B cell (primary cell): ENCODE measurements at regions not wholly inside any gene's neighbourhood (a gene's known extent, or its start where the extent isn't known, plus 50 kb on each side); places are given as distances from the start of the nearest gene placed in this dataset.

ENCODE experiments used
- ATAC-seq: fragments of 200-7000 bp; cut with Tn5 transposase; one replicate; pipeline ENCODE4 v1.10.0; 2021; ENCODE audit warnings: low read depth, mild to moderate bottlenecking, moderate number of reproducible peaks, moderate library complexity
- CTCF ChIA-PET: fragments of 350-600 bp; sonication (Branson Sonifier 250); formaldehyde crosslinking; loops from one replicate; lab custom pipeline; 2021; ENCODE audit warnings: antibody characterized with exemption, inconsistent platforms; lab: Charles Lee
- POLR2A ChIA-PET: fragments of 350-600 bp; sonication (Branson Sonifier 250); formaldehyde crosslinking; loops from one replicate; lab custom pipeline; 2021; ENCODE audit warnings: antibody characterized with exemption; lab: Charles Lee
- DNase-seq: peaks from one replicate; pipeline ENCODE4 v3.0.0; 2013
- H2AFZ ChIP-seq: 2 replicates; pipeline ENCODE4 v1.6.1; 2012; ENCODE audit warnings: mild to moderate bottlenecking, low read depth, low read length; ENCODE audit not compliant: insufficient read depth, poor library complexity, severe bottlenecking
- H3K27ac ChIP-seq, 2 donors: 1 replicate in 1 of 2; 2 replicates in 1 of 2; pipeline ENCODE4 v1.5.1; 2012 to 2013; ENCODE audit warnings: low read length in 2 of 2, mild to moderate bottlenecking in 2 of 2, moderate library complexity in 1 of 2
- H3K27me3 ChIP-seq, 4 experiments: fragments of 200-600 bp in 1 of 4; sonication (generic) in 1 of 4; replicated peaks in 1 of 4; 1 replicate in 2 of 4; 2 replicates in 2 of 4; pipeline versions ENCODE4 v1.6.1 to v1.7.0; 2013 to 2016; ENCODE audit warnings: low read length in 3 of 4, mild to moderate bottlenecking in 2 of 4, mixed read lengths in 1 of 4, moderate library complexity in 1 of 4; ENCODE audit not compliant: insufficient read depth in 4 of 4, control insufficient read depth in 3 of 4; ENCODE audit errors: control extremely low read depth in 1 of 4
- H3K36me3 ChIP-seq, 2 experiments: replicated peaks in 1 of 2; 1 replicate in 1 of 2; 2 replicates in 1 of 2; pipeline versions ENCODE4 v1.6.1 to v1.7.1; 2013; ENCODE audit warnings: low read length in 1 of 2; ENCODE audit not compliant: insufficient read depth in 2 of 2, control insufficient read depth in 1 of 2; ENCODE audit errors: control extremely low read depth in 1 of 2, extremely low read depth in 1 of 2
- H3K4me1 ChIP-seq, 2 donors: fragments of 200-600 bp in 1 of 2; sonication (generic) in 1 of 2; 1 replicate in 1 of 2; 2 replicates in 1 of 2; pipeline versions ENCODE4 v1.5.1 to v1.6.1; 2013 to 2017; ENCODE audit warnings: low read length in 2 of 2; ENCODE audit not compliant: control insufficient read depth in 2 of 2, insufficient read depth in 2 of 2
- H3K4me2 ChIP-seq: replicated peaks from 2 replicates; pipeline ENCODE3; 2012; ENCODE audit warnings: mild to moderate bottlenecking, low read depth, low read length; ENCODE audit not compliant: poor library complexity, severe bottlenecking
- H3K4me3 ChIP-seq, 5 experiments: fragments of 200-600 bp in 1 of 5; sonication (generic) in 1 of 5; 1 replicate in 3 of 5; 2 replicates in 2 of 5; pipeline versions ENCODE4 v1.5.1 to v1.7.0; 2011 to 2016; ENCODE audit warnings: low read length in 4 of 5, mild to moderate bottlenecking in 4 of 5, low read depth in 2 of 5, control low read depth in 1 of 5, moderate library complexity in 1 of 5; ENCODE audit not compliant: insufficient read depth in 1 of 5; ENCODE audit errors: control extremely low read depth in 1 of 5, extremely low read depth in 1 of 5
- H3K79me2 ChIP-seq: fragments of 200-600 bp; sonication (generic); one replicate; pipeline ENCODE4 v1.6.0; 2016; ENCODE audit warnings: low read length; ENCODE audit not compliant: control insufficient read depth, insufficient read depth
- H3K9ac ChIP-seq: fragments of 200-600 bp; sonication (generic); 2 replicates; pipeline ENCODE4 v1.6.1; 2017; ENCODE audit warnings: mild to moderate bottlenecking, low read length, moderate library complexity
- H3K9me3 ChIP-seq, 3 donors: one replicate each; pipeline versions ENCODE4 v1.6.1 to v1.7.1; 2013; ENCODE audit warnings: low read length in 2 of 3; ENCODE audit not compliant: control insufficient read depth in 2 of 3, insufficient read depth in 1 of 3; ENCODE audit errors: control extremely low read depth in 1 of 3
- H4K20me1 ChIP-seq: 2 replicates; pipeline ENCODE4 v1.6.0; 2012; ENCODE audit warnings: mild to moderate bottlenecking, low read length; ENCODE audit not compliant: insufficient read depth, control insufficient read depth, poor library complexity, severe bottlenecking
- H3K27ac Mint-ChIP-seq: one replicate; pipeline ENCODE4 v1.8.0; 2021; ENCODE audit warnings: mixed read lengths
- H3K27me3 Mint-ChIP-seq: one replicate; pipeline ENCODE4 v1.8.0; 2021; ENCODE audit warnings: mixed read lengths
- H3K4me1 Mint-ChIP-seq: one replicate; pipeline ENCODE4 v1.8.0; 2021; ENCODE audit warnings: mixed read lengths
- H3K4me3 Mint-ChIP-seq: one replicate; pipeline ENCODE4 v1.8.0; 2021; ENCODE audit warnings: mixed read lengths
- H3K9me3 Mint-ChIP-seq: one replicate; pipeline ENCODE4 v1.8.0; 2022; ENCODE audit warnings: mixed read lengths; ENCODE audit not compliant: insufficient read depth
- EZH2 ChIP-seq: IDR thresholded peaks from 2 replicates; pipeline ENCODE4 v1.6.1; 2012; ENCODE audit warnings: borderline replicate concordance, low read depth, mild to moderate bottlenecking, moderate library complexity, low read length; ENCODE audit not compliant: insufficient read depth, poor library complexity, severe bottlenecking
- WGBS: methylation state at CpG from one replicate; pipeline ENCODE4 v1.1.5; 2013; ENCODE audit warnings: missing lambda C conversion rate; ENCODE audit not compliant: insufficient coverage; 5-methylcytosine and 5-hydroxymethylcytosine counted together
- intact Hi-C: fragments of 100-400 bp; cut with micrococcal nuclease; formaldehyde crosslinking; loops from one replicate; pipeline ENCODE4 v1.10.0; 2022
- TF ChIP-seq, protein P1 (sequence below): fragments of 200-600 bp; IDR thresholded peaks from one replicate; pipeline ENCODE4 v1.8.0; 2022; ENCODE audit warnings: antibody characterized with exemption, mild to moderate bottlenecking

DNA sequence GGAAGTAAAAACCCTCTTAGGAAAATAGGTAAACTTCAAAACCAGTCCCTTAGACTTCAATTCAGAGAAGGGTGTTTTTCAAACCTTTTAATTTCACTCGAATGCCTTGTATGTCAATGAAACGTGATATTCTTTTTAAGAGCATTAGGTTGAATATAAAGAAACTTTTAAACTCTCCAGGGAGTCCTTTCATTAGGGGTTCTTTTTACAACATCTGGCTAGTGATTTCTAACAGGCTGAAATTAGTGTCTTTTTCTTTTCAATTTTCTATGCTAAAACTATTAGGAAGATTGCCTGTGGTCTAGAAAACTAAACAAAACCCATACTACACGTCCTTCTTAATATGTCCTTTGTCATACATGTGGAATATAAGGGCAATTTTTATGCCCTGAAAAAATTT, 569.7 kb upstream of the CITED2 start:
- POLR2A ChIA-PET = no interaction called here
- Mint-ChIP-seq H3K4me3 (no peak overlapping the region), H3K9me3 (no peaks in the 10 kb centered on the region), H3K27me3 (no peaks in the 10 kb centered on the region), H3K4me1 (peaks cover 8% of the 10 kb centered on the region), H3K27ac (no peak overlapping the region)
- Histone ChIP-seq H4K20me1 (no peaks in the 10 kb centered on the region), H3K36me3 (no peaks in the 10 kb centered on the region), H3K4me1 (peaks cover 9 to 11% of the 10 kb centered on the region in 2 donors), H3K27ac (no peak overlapping the region), H2AFZ (no peak overlapping the region), H3K27me3 (no peaks in the 10 kb centered on the region), H3K9ac (no peak overlapping the region), H3K4me3 (no peak overlapping the region), H3K9me3 (no peaks in the 10 kb centered on the region), H3K79me2 (no peaks in the 10 kb centered on the region), H3K4me2 (no peak overlapping the region)
- no CpG with 5 or more reads among the region's 3 CpGs for WGBS
- DNase-seq (no peak), ATAC-seq (no peak)
- TF ChIP-seq, protein P1, sequence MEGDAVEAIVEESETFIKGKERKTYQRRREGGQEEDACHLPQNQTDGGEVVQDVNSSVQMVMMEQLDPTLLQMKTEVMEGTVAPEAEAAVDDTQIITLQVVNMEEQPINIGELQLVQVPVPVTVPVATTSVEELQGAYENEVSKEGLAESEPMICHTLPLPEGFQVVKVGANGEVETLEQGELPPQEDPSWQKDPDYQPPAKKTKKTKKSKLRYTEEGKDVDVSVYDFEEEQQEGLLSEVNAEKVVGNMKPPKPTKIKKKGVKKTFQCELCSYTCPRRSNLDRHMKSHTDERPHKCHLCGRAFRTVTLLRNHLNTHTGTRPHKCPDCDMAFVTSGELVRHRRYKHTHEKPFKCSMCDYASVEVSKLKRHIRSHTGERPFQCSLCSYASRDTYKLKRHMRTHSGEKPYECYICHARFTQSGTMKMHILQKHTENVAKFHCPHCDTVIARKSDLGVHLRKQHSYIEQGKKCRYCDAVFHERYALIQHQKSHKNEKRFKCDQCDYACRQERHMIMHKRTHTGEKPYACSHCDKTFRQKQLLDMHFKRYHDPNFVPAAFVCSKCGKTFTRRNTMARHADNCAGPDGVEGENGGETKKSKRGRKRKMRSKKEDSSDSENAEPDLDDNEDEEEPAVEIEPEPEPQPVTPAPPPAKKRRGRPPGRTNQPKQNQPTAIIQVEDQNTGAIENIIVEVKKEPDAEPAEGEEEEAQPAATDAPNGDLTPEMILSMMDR = no peak
- no peak for TF ChIP-seq EZH2
- CTCF ChIA-PET = no interaction called here
- intact Hi-C loops = no loop called here

DNA sequence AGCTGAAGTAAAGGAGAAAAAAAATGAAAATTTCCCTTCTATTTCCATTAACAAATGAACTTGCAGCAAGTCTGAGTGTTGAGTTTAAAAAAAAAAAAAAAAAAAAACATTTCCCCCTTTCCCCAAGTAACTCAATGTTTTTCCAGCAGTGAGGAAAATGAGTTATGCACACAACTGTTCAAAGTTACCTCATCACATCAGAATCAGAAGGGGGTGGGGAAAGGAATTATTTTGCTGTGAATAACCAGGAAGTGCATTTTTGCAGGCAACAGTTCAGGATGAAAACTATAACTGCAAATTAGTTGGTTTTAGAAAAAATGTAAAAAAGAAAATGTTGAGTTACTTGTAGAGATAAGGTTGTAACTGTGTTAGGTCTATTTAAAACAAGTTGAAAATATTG, 568.9 kb upstream of the CITED2 start:
- Histone ChIP-seq H3K9ac (no peak overlapping the region), H3K4me3 (no peak overlapping the region), H4K20me1 (no peaks in the 10 kb centered on the region), H3K36me3 (no peaks in the 10 kb centered on the region), H3K9me3 (no peaks in the 10 kb centered on the region), H3K4me2 (no peak overlapping the region), H3K27ac (no peak overlapping the region), H3K79me2 (no peaks in the 10 kb centered on the region), H3K27me3 (no peaks in the 10 kb centered on the region), H3K4me1 (peaks cover 9 to 11% of the 10 kb centered on the region in 2 donors), H2AFZ (no peak overlapping the region)
- Mint-ChIP-seq H3K4me3 (no peak overlapping the region), H3K27me3 (no peaks in the 10 kb centered on the region), H3K4me1 (peaks cover 9% of the 10 kb centered on the region), H3K9me3 (no peaks in the 10 kb centered on the region), H3K27ac (no peak overlapping the region)
- CTCF ChIA-PET = no interaction called here
- ATAC-seq = no peak
- POLR2A ChIA-PET = no interaction called here
- no peak for DNase-seq
- intact Hi-C loops = no loop called here
- TF ChIP-seq EZH2 = no peak
- TF ChIP-seq, protein P1 = no peak
